ENCODE measurements at regions not wholly inside any gene's neighbourhood (a gene's known extent, or its start where the extent isn't known, plus 50 kb on each side); places are given as distances from the start of the nearest gene placed in this dataset.

DNA sequence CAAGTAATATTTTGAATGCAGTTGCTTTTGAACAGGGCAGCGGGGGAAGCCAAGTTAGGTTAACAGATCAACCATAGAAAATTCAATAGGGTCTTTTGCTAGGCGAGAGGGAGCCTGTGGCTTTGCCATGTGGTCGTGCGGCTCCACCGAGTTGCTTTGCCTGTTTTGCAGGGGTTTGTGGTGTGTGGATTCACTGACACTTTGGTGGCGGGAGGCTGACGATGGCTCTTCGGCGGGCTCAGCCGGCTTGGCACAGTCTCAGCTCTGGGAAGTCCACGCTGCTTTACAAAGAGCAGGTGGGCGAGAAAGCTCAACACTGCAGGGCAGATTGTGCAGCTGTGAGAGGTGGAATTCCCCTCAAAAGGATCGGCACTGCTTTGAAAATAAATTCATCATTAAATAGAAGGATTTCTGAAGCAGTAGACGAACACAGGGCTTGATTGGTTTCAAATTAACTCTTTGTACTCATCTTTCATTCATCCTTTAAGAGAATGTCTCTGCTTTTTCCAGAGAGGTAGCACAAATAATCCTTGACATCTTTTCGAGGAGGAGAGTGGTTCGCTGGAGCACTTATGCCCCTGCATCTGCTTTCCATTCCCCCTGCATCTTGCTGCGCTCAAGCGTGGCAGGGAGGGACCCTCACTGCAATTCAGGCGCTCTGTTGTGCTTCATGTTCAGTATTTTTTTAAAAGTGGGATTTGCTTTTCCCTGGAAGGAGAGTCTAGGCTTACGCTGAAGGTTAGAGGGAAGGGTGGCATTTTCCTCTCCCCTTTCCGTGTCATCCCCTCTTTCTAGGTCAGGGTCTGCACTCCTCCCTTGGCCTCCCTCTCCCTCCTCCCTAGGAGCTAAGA is 201.8 kb upstream of the LEF1 start:
- TF ChIP-seq EZH2phosphoT487 (IDR thresholded peaks at IDR 0.05; ENCODE audit: low read length) = no peak
- TF ChIP-seq, protein P1, sequence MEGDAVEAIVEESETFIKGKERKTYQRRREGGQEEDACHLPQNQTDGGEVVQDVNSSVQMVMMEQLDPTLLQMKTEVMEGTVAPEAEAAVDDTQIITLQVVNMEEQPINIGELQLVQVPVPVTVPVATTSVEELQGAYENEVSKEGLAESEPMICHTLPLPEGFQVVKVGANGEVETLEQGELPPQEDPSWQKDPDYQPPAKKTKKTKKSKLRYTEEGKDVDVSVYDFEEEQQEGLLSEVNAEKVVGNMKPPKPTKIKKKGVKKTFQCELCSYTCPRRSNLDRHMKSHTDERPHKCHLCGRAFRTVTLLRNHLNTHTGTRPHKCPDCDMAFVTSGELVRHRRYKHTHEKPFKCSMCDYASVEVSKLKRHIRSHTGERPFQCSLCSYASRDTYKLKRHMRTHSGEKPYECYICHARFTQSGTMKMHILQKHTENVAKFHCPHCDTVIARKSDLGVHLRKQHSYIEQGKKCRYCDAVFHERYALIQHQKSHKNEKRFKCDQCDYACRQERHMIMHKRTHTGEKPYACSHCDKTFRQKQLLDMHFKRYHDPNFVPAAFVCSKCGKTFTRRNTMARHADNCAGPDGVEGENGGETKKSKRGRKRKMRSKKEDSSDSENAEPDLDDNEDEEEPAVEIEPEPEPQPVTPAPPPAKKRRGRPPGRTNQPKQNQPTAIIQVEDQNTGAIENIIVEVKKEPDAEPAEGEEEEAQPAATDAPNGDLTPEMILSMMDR (IDR thresholded peaks at IDR 0.05; ENCODE audit: low read length) = no peak

Measured in MM.1S (cell line).